Keratinocyte (primary cell): ENCODE measurements at regions not wholly inside any gene's neighbourhood (a gene's known extent, or its start where the extent isn't known, plus 50 kb on each side); places are given as distances from the start of the nearest gene placed in this dataset.

Source experiments
- CTCF ChIP-seq, 3 experiments: IDR thresholded peaks in 1 of 3; conservative IDR thresholded peaks in 1 of 3; optimal IDR thresholded peaks in 1 of 3; 2 replicates in 2 of 3; 3 replicates in 1 of 3; pipeline versions ENCODE3 to v1.5.1; 2011; ENCODE audit warnings: low read length in 3 of 3, mild to moderate bottlenecking in 3 of 3, moderate library complexity in 2 of 3, control low read depth in 1 of 3, inconsistent platforms in 1 of 3; ENCODE audit not compliant: insufficient read depth in 2 of 3; ENCODE audit errors: extremely low read depth in 1 of 3
- EZH2 ChIP-seq: IDR thresholded peaks from one replicate; pipeline ENCODE4 v1.6.1; 2012; ENCODE audit warnings: inconsistent platforms, mild to moderate bottlenecking, low read length, moderate library complexity

DNA sequence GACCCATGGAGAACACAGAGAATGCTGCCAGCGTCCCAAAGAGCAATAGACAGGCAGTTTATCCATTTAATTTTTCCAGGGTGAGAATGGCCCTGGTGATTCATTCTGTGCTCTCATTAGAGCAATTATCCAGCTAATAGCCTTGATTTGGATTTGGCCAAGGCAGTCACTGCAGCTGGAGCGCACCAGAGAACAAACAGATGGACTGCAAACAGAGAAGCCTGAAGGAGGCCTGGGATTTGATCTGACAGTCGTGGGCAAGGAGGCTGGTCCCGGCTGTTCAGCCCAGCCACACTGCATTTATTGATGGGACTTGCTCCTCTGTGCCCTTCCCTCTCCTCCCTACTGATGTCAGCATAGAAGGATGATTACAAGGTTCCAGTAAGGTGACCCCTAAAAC lies 353.9 kb upstream of the C1orf174 start:
- no peak for TF ChIP-seq CTCF (optimal IDR thresholded peaks at IDR 0.05 in 1 of 3, IDR thresholded peaks at IDR 0.05 in 1 of 3, conservative IDR thresholded peaks at IDR 0.05 in 1 of 3; ENCODE audit: extremely low read depth in 1 of 3, insufficient read depth in 2 of 3, low read length in 3 of 3)
- no peak for TF ChIP-seq EZH2
